HL-60/S4 treated with phorbol 12-myristate 13-acetate at 8.2 ng/mL for 4 days and 3 days (cell line): ENCODE measurements at regions not wholly inside any gene's neighbourhood (a gene's known extent, or its start where the extent isn't known, plus 50 kb on each side); places are given as distances from the start of the nearest gene placed in this dataset.

Experiments
- in situ Hi-C: fragments of 300-500 bp; cut with MboI; formaldehyde crosslinking; loops from 2 replicates; pipeline ENCODE4 v1.15.0; 2022; ENCODE audit warnings: low sequenced_read_pairs

GRCh38 chr17:52287611-52288010 is 129.1 kb upstream of the CA10 start:
- in situ Hi-C loops = no loop called here

GRCh38 chr17:52283872-52284271 is 125.4 kb upstream of the CA10 start:
- in situ Hi-C loops = no loop called here

DNA sequence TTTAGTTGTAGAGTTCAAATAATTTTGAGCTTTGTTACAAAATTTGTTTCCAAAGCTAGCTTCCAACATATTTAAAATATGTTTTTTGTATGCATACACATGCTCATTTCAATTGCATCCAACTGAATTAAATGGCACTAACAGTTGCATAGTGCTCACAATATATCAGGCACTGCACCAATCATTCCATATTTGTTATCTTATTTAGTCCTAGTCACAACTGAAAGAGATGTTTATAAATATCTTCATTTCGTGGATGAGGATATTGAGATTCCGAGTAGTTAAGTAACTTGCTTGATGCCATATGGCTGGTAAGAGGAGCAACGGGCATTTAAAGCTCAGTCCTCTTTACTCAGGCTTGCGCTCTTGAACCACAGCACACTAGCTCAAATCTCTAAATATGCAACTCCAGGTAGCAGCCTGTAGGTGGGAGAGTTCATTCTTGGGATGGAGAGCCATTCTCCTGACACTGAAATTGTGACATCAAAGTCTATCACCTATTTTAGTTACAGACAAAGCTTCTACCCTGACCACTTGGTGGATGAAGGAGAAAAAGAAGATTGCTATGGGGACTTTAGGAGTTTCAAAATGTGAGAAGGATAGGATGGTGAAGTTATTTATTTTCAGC is 118.0 kb upstream of the CA10 start:
- in situ Hi-C loops = no loop called here

- in situ Hi-C loops = no loop called here
These were observed 113.3 kb upstream of the CA10 start for GRCh38 chr17:52271781-52272180.

- in situ Hi-C loops = no loop called here
These were observed 96.8 kb upstream of the CA10 start for GRCh38 chr17:52255347-52255746.

DNA sequence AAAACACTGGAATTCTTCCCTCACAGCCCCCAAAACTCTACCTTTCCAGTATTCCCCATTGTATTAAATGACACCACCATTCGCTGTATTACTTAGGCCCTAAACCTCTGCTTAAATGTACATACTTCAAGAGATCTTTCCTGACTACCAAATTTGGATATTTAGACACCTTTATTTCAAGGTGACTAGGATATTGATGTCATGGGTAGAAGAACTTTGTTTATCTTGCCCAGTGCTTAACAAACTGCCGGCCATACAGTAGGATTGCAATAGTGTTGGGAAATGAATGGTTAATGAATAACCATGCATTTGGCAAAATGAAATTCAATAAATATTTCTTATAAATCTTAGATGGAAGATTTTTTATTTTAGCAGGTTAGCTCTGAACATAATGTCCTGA is 86.2 kb upstream of the CA10 start:
- in situ Hi-C loops = no loop called here

DNA sequence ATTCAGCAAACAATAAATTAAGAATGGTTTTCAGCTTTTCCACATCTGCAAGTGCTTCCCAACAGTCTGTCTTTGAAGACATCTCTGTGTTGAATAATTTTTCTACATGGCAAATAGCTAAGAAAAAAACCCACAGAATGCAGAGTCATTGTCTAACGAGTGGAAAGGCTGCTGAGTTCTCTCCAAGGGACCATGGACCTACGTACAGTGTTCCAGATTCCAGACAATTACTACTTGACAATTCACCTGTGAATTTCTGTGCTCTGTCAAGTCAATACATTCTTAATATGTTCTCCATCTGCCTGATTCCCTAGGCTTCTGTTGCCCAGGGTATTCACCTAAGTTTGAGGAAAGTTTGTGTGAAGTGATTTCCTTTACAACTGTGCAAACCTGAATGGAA is 83.8 kb upstream of the CA10 start:
- in situ Hi-C loops = no loop called here

- in situ Hi-C loops = no loop called here
These were observed 78.6 kb upstream of the CA10 start for GRCh38 chr17:52237151-52237550.

DNA sequence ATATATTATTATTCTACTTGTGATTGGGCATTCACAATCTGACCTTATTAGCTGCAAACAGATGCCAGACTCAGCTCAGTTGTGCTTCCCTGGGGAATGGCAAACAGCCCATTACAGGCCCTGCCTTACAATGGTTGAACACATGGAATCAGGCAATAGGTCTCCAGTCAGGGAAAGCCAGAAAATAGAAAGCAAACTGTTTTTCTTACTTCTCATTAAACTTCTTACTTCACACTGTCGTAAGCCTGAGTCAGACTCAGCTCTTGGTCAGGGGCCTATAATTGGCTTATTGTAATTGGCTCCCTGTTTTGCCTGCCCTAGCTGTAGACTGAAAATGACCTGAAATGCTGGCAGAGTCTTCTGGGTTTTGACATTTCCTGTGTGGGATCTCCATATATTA is 77.0 kb upstream of the CA10 start:
- in situ Hi-C loops = no loop called here

DNA sequence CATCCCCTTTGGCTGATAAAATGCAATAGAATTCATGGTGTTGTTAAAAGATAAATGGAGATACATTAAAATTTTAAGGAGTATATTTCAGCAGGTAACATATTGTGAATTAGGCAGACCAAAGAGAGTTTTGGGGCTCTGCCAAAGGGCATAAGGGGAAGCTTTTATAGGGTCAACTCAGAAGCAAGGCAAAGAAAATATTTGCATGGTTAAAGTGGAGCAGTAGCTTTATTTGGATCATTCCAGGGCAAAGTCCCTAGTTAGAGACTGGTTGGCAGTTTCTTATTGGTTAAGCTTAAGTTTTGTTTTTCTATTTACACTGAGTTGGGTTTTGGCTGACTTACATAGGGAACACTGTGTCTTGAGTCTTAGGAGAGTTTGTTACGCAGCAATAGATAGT is 75.1 kb upstream of the CA10 start:
- in situ Hi-C loops = no loop called here

DNA sequence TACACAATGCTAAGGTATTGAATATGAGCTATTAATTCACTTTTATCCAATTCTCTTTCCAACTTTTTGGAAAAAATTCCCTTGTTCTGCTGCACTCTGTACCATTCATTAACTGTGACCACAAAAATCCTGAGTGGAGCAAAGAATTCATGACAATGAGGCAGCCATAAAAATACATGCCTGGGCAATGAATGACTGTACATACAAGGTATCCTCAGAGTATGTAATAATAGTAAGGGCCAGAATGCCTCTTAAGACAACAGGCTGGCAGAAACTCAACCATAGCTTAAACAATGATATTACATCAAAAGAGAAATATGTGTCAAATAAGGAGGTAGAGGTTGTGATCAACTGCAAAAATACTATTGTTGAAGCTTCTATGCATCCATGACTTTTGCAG is 74.7 kb upstream of the CA10 start:
- in situ Hi-C loops = no loop called here

- in situ Hi-C loops = no loop called here
These were observed 70.3 kb upstream of the CA10 start for GRCh38 chr17:52228823-52229222.

- in situ Hi-C loops = no loop called here
These were observed 69.4 kb upstream of the CA10 start for GRCh38 chr17:52227926-52228325.

DNA sequence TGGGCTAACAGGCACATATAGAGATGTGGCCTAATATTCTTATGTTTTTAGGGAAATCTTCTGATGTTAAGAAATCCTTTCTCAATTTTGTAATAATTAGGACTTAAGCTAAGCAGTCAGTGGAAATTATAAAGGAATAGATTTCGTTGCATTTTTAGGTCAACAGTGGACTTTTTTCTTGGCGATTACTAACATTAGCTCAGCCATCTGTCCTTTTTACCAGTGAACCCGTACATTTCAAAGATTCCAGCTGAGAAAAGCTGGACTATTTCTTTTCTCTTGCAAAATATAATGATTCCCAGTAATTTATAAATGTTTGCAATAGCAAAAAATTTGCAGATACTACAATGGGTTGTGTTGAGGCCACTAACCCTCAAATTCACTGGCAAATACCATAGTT is 54.9 kb upstream of the CA10 start:
- in situ Hi-C loops = no loop called here

DNA sequence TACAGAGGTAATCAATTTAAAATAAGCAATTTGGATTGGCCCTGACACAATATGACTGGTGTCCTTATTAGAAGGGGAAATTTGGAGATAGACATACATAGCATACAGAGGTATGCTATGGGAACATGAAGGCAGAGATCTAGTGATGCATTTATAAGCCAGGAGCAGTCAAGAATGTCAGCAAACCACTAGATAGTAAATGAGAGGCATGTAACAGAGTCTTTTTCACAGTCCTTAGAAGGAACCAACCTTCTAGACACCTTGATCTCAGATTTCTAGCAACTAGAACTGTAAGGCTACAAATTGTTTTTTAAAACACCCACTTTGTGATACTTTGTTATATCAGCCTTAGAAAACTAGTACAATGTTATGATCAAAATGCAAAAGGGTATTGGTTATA is 54.3 kb upstream of the CA10 start:
- in situ Hi-C loops = no loop called here

GRCh38 chr17:52209507-52209906 is 51.0 kb upstream of the CA10 start:
- in situ Hi-C loops = no loop called here
